ENCODE measurements at regions not wholly inside any gene's neighbourhood (a gene's known extent, or its start where the extent isn't known, plus 50 kb on each side); places are given as distances from the start of the nearest gene placed in this dataset.

GRCh38 chr7:1372671-1373379 lies 86.4 kb downstream of the MICALL2 start:
- no peak for TF ChIP-seq CTCF (IDR thresholded peaks at IDR 0.05; ENCODE audit: low read depth, low read length)

GRCh38 chr7:1377111-1377909 lies 82.0 kb downstream of the MICALL2 start:
- TF ChIP-seq CTCF (IDR thresholded peaks at IDR 0.05; ENCODE audit: low read depth, low read length): no peak

More at GRCh38 chr7:1372671-1373379, 86.4 kb downstream of the MICALL2 start:
- no peak overlapping the region for H3K4me3 ChIP-seq (ENCODE audit: low read depth, low read length)

GRCh38 chr7:1378610-1379601 lies 80.4 kb downstream of the MICALL2 start:
- H3K4me3 ChIP-seq (ENCODE audit: low read depth, low read length): no peak overlapping the region
- TF ChIP-seq CTCF (IDR thresholded peaks at IDR 0.05; ENCODE audit: low read depth, low read length): no peak

More at GRCh38 chr7:1377111-1377909, 82.0 kb downstream of the MICALL2 start:
- no peak overlapping the region for H3K4me3 ChIP-seq (ENCODE audit: low read depth, low read length)

GRCh38 chr7:1380231-1380815 lies 78.9 kb downstream of the MICALL2 start:
- H3K4me3 ChIP-seq (ENCODE audit: low read depth, low read length): no peak overlapping the region
- TF ChIP-seq CTCF (IDR thresholded peaks at IDR 0.05; ENCODE audit: low read depth, low read length): no peak

GRCh38 chr7:1380821-1381580 lies 78.3 kb downstream of the MICALL2 start:
- H3K4me3 ChIP-seq (ENCODE audit: low read depth, low read length): no peak overlapping the region
- TF ChIP-seq CTCF (IDR thresholded peaks at IDR 0.05; ENCODE audit: low read depth, low read length): no peak

Data from WI38 (cell line).